Astrocyte of the cerebellum (primary cell): ENCODE measurements at regions not wholly inside any gene's neighbourhood (a gene's known extent, or its start where the extent isn't known, plus 50 kb on each side); places are given as distances from the start of the nearest gene placed in this dataset.

Experiments
- DNase-seq: peaks from one replicate; pipeline ENCODE4 v3.0.0-alpha.2; 2011; ENCODE audit warnings: low read depth
- H3K4me3 ChIP-seq: 2 replicates; pipeline ENCODE4 v1.5.1; 2011; ENCODE audit warnings: mild to moderate bottlenecking, low read depth, low read length, moderate library complexity
- CTCF ChIP-seq: IDR thresholded peaks from 2 replicates; pipeline ENCODE4 v1.5.1; 2012; ENCODE audit warnings: low read length, low read depth, moderate library complexity, mild to moderate bottlenecking; ENCODE audit errors: missing control alignments
- in situ Hi-C: cut with HindIII; loops from 2 replicates; pipeline ENCODE4 v1.10.0; 2017; ENCODE audit warnings: low sequenced_read_pairs

- H3K4me3 ChIP-seq: no peak overlapping the region
- in situ Hi-C loops: no loop called here
- no peak for TF ChIP-seq CTCF
- DNase-seq: no peak
Observed at GRCh38 chr6:51057296-51057695, 238.6 kb downstream of the TFAP2B start.

- no peak for TF ChIP-seq CTCF
- in situ Hi-C loops: no loop called here
- no peak overlapping the region for H3K4me3 ChIP-seq
- DNase-seq: no peak
Observed at GRCh38 chr6:51060262-51060762, 241.6 kb downstream of the TFAP2B start.

DNA sequence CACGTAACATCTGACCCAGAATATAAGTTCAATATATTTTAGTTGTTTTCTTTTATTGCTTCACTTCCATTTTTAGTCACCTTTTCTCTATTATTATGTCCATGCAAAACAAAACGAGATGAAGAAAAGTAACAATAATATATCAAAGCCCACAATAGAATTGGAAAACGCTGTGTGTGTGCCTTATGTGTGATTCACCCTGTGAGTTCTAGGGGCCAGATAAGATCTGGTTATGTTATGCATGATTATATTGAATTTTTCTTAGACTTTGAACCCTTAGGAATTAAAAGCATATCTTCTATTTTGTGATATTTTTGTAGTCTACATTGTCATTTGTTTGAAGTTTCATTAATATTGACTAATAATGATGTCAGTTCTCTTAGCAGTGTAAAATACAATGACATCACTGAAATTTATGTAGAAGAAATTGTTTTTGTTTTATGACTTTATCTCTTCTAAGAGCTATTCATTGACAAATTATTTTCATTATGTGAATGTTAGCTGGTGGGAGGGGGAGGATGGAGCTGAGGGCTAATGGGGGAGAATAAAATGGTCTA lies 243.6 kb downstream of the TFAP2B start:
- no peak for TF ChIP-seq CTCF
- in situ Hi-C loops: no loop called here
- H3K4me3 ChIP-seq: no peak overlapping the region
- no peak for DNase-seq

- in situ Hi-C loops: no loop called here
- no peak for DNase-seq
- no peak overlapping the region for H3K4me3 ChIP-seq
- no peak for TF ChIP-seq CTCF
Observed at GRCh38 chr6:51077821-51078518, 259.3 kb downstream of the TFAP2B start.

- TF ChIP-seq CTCF: no peak
Observed at GRCh38 chr6:51090343-51090742, 271.7 kb downstream of the TFAP2B start.

DNA sequence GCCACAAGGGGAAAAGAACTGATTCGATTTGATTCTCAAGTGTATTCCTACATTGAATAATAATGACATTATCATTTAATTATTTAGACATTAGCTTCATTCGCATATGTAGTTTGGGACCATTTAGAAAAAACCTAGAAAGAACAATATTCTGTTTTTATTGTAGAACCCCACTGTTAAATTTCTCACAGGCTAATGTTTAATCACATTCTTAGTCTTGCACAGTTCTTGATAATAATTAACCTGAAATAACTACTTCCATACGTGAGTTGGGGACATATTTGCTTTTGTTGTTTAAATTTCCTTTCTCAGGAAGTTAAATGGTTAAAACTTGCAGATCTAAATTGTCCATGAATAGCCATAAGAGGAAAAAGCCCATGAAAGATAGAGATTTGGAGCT lies 275.2 kb downstream of the TFAP2B start:
- no peak for DNase-seq
- no peak for TF ChIP-seq CTCF
- no peak overlapping the region for H3K4me3 ChIP-seq
- in situ Hi-C loops: no loop called here

More at GRCh38 chr6:51090343-51090742, 271.7 kb downstream of the TFAP2B start:
- DNase-seq: no peak
- no peak overlapping the region for H3K4me3 ChIP-seq
- in situ Hi-C loops: no loop called here
